ENCODE measurements at regions not wholly inside any gene's neighbourhood (a gene's known extent, or its start where the extent isn't known, plus 50 kb on each side); places are given as distances from the start of the nearest gene placed in this dataset.

DNA sequence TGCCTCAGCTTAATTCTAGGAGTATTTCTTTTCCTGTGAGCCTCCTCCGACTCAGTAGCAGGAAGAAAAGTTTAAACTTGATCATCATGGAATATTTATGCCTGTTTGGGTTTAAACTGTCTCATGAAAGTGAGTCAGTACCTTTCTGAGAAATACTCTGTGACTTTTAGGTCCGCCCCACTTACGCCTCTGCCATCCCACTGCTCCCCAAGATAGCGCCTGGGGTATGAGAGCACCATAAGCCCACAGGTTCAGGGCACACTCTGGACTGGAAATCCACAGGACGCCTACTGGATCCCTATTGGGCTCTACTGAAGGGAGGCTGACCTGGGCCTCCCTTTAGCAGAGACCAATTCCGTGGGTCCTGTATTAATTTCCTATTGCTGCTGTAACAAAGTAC, 175.8 kb upstream of the CDH20 start:
- Histone ChIP-seq H3K9ac (ENCODE audit: insufficient read depth in 1 of 2, low read depth in 2 of 2, low read length in 2 of 2) (no peak overlapping the region), H3K79me2 (ENCODE audit: control insufficient read depth, insufficient read depth, low read length) (no peaks in the 10 kb centered on the region), H3K4me3 (no peak overlapping the region), H3K4me1 (replicated peaks in 1 of 2; ENCODE audit: control insufficient read depth in 2 of 2, insufficient read depth in 2 of 2, low read length in 2 of 2) (no peaks in the 10 kb centered on the region), H2AFZ (ENCODE audit: low read depth, low read length) (no peak overlapping the region), H3K27ac (ENCODE audit: extremely low read depth, low read depth, low read length) (no peak overlapping the region), H4K20me1 (replicated peaks; ENCODE audit: control insufficient read depth, insufficient read depth, low read length) (no peaks in the 10 kb centered on the region), H3K36me3 (ENCODE audit: control insufficient read depth, insufficient read depth, low read length) (no peaks in the 10 kb centered on the region), H3K4me2 (ENCODE audit: insufficient read depth, low read length) (no peak overlapping the region), H3K9me3 (replicated peaks; ENCODE audit: control insufficient read depth, insufficient read depth, low read depth, low read length) (no peaks in the 10 kb centered on the region), H3K27me3 (ENCODE audit: control insufficient read depth in 2 of 2, insufficient read depth in 2 of 2, low read length in 2 of 2) (no peaks in the 10 kb centered on the region), H3K9me1 (ENCODE audit: control insufficient read depth, insufficient read depth, low read length) (no peaks in the 10 kb centered on the region)
- ATAC-seq (no peak), DNase-seq (ENCODE audit: extremely low read depth in 1 of 4, low spot score in 3 of 4) (no peak), FAIRE-seq (no peak)
- intact Hi-C loops (cut with micrococcal nuclease) (no loop called here), in situ Hi-C loops (cut with MboI) (no loop called here)
- 0% methylated on average over 6 of the region's 6 CpGs for WGBS (ENCODE audit: insufficient coverage, low coverage, missing lambda C conversion rate)
- ChIA-PET CTCF (ENCODE audit: low intra/inter-chr PET ratio) (no interaction called here), POLR2A (no interaction called here)
- no TSS peak for BruUV-seq (replicated peaks)
- TF ChIP-seq CAMTA2 (CRISPR knock-in tag; conservative IDR thresholded peaks at IDR 0.05) (no peak), ZFP1 (CRISPR knock-in tag; IDR thresholded peaks at IDR 0.05) (no peak), RBM39 (optimal IDR thresholded peaks at IDR 0.05; ENCODE audit: low read depth, low read length) (no peak), ZNF124 (CRISPR knock-in tag; IDR thresholded peaks at IDR 0.05) (no peak), ZNF3 (CRISPR knock-in tag; IDR thresholded peaks at IDR 0.05) (no peak), ZEB2 (IDR thresholded peaks at IDR 0.05) (no peak), U2AF1 (optimal IDR thresholded peaks at IDR 0.05; ENCODE audit: low read depth, low read length) (no peak), ZNF174 (CRISPR knock-in tag; IDR thresholded peaks at IDR 0.05) (no peak), SAFB2 (IDR thresholded peaks at IDR 0.05; ENCODE audit: borderline replicate concordance, low read depth, low read length, severe bottlenecking) (no peak), TRIM24 (IDR thresholded peaks at IDR 0.05) (no peak), POLR2G (IDR thresholded peaks at IDR 0.05; ENCODE audit: low read depth, low read length) (no peak), RAD51 (IDR thresholded peaks at IDR 0.05; ENCODE audit: borderline replicate concordance, low read depth) (no peak), BRD4 (IDR thresholded peaks at IDR 0.05) (no peak), CUX1 (CRISPR knock-in tag; IDR thresholded peaks at IDR 0.05) (no peak)
- TF ChIP-seq, protein P1, sequence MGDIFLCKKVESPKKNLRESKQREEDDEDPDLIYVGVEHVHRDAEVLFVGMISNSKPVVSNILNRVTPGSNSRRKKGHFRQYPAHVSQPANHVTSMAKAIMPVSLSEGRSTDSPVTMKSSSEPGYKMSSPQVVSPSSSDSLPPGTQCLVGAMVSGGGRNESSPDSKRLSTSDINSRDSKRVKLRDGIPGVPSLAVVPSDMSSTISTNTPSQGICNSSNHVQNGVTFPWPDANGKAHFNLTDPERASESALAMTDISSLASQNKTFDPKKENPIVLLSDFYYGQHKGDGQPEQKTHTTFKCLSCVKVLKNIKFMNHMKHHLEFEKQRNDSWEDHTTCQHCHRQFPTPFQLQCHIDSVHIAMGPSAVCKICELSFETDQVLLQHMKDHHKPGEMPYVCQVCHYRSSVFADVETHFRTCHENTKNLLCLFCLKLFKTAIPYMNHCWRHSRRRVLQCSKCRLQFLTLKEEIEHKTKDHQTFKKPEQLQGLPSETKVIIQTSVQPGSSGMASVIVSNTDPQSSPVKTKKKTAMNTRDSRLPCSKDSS (IDR thresholded peaks at IDR 0.05; ENCODE audit: low read depth, partially characterized antibody) = no peak
